ENCODE measurements at regions not wholly inside any gene's neighbourhood (a gene's known extent, or its start where the extent isn't known, plus 50 kb on each side); places are given as distances from the start of the nearest gene placed in this dataset.

GRCh38 chr2:41899189-41899588 lies 148.6 kb upstream of the PKDCC start:
- Histone ChIP-seq H3K27me3 (ENCODE audit: control insufficient read depth, insufficient read depth, low read length) (peaks cover 4% of the 10 kb centered on the region), H4K20me1 (ENCODE audit: control insufficient read depth, extremely low read depth, insufficient read depth, low read length) (no peaks in the 10 kb centered on the region), H2AFZ (ENCODE audit: low read length) (no peak overlapping the region), H3K36me3 (ENCODE audit: control insufficient read depth, insufficient read depth, low read length) (no peaks in the 10 kb centered on the region), H3K79me2 (ENCODE audit: control insufficient read depth, insufficient read depth, low read length) (no peaks in the 10 kb centered on the region), H3K4me1 (ENCODE audit: control insufficient read depth, extremely low read depth, insufficient read depth, low read length) (no peaks in the 10 kb centered on the region), H3K9ac (ENCODE audit: insufficient read depth, low read length) (no peak overlapping the region), H3K4me3 (replicated peaks in 1 of 4; ENCODE audit: control extremely low read depth in 1 of 4, insufficient read depth in 1 of 4, low read depth in 3 of 4, low read length in 4 of 4) (no peak overlapping the region), H3K4me2 (ENCODE audit: extremely low read depth, insufficient read depth, low read length) (no peak overlapping the region), H3K27ac (ENCODE audit: insufficient read depth, low read length) (no peak overlapping the region), H3K9me3 (ENCODE audit: control insufficient read depth, insufficient read depth, low read depth, low read length) (no peaks in the 10 kb centered on the region)
- no peak for TF ChIP-seq EZH2 (IDR thresholded peaks at IDR 0.05; ENCODE audit: low read length, missing control alignments)
- TF ChIP-seq, protein P1, sequence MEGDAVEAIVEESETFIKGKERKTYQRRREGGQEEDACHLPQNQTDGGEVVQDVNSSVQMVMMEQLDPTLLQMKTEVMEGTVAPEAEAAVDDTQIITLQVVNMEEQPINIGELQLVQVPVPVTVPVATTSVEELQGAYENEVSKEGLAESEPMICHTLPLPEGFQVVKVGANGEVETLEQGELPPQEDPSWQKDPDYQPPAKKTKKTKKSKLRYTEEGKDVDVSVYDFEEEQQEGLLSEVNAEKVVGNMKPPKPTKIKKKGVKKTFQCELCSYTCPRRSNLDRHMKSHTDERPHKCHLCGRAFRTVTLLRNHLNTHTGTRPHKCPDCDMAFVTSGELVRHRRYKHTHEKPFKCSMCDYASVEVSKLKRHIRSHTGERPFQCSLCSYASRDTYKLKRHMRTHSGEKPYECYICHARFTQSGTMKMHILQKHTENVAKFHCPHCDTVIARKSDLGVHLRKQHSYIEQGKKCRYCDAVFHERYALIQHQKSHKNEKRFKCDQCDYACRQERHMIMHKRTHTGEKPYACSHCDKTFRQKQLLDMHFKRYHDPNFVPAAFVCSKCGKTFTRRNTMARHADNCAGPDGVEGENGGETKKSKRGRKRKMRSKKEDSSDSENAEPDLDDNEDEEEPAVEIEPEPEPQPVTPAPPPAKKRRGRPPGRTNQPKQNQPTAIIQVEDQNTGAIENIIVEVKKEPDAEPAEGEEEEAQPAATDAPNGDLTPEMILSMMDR (conservative IDR thresholded peaks at IDR 0.05 in 1 of 2, IDR thresholded peaks at IDR 0.05 in 1 of 2; ENCODE audit: low read depth in 1 of 2, low read length in 2 of 2): no peak
- no peak for DNase-seq (ENCODE audit: low read depth in 2 of 2)

DNA sequence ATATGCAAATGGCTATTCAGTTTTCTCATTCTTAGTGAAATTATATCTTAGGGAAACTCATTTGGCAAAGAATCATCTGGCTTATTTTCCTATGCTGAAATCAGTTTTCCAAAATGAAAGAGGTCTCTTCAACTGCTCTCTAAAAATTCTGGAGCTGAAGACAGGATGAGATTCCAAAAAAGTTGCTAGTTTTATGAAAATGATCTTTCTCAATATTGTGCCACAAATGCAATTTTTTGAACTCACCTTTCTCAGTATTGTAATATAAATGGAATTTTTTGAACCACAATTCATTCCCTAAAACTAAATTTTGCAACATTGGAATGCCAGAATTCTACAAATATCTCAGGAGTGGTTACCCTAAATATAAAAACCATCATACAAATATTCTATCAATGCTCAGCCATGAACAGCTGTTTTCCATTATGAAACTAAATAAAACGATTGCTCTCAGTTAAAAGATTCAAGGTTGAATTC lies 147.7 kb upstream of the PKDCC start:
- Histone ChIP-seq H3K9me3 (ENCODE audit: control insufficient read depth, insufficient read depth, low read depth, low read length) (no peaks in the 10 kb centered on the region), H3K36me3 (ENCODE audit: control insufficient read depth, insufficient read depth, low read length) (no peaks in the 10 kb centered on the region), H4K20me1 (ENCODE audit: control insufficient read depth, extremely low read depth, insufficient read depth, low read length) (no peaks in the 10 kb centered on the region), H3K4me3 (replicated peaks in 1 of 4; ENCODE audit: control extremely low read depth in 1 of 4, insufficient read depth in 1 of 4, low read depth in 3 of 4, low read length in 4 of 4) (no peak overlapping the region), H3K79me2 (ENCODE audit: control insufficient read depth, insufficient read depth, low read length) (no peaks in the 10 kb centered on the region), H3K4me1 (ENCODE audit: control insufficient read depth, extremely low read depth, insufficient read depth, low read length) (no peaks in the 10 kb centered on the region), H3K27me3 (ENCODE audit: control insufficient read depth, insufficient read depth, low read length) (peaks cover 4% of the 10 kb centered on the region), H3K9ac (ENCODE audit: insufficient read depth, low read length) (no peak overlapping the region), H2AFZ (ENCODE audit: low read length) (no peak overlapping the region), H3K27ac (ENCODE audit: insufficient read depth, low read length) (no peak overlapping the region), H3K4me2 (ENCODE audit: extremely low read depth, insufficient read depth, low read length) (no peak overlapping the region)
- no peak for DNase-seq (ENCODE audit: low read depth in 2 of 2)
- TF ChIP-seq, protein P1 (conservative IDR thresholded peaks at IDR 0.05 in 1 of 2, IDR thresholded peaks at IDR 0.05 in 1 of 2; ENCODE audit: low read depth in 1 of 2, low read length in 2 of 2): no peak
- no peak for TF ChIP-seq EZH2 (IDR thresholded peaks at IDR 0.05; ENCODE audit: low read length, missing control alignments)

DNA sequence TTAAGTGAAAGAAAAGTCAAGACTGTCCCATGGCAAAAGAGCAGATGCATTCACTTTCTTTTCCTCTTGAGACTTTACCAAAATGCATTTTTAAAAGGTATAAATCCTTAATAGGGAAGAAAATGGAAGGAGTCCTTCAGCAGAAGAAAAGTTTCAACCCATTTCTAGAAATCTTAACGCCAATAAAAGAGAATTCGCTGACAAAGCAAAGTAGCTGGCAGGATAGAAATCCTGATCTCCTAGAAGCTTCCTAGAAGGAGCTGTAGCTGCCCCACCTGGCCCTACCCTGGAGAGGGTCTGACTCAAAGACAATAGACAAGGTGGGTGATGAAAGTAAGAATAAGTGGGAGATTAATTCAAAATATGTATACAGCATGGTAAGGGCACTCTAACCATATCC lies 144.9 kb upstream of the PKDCC start:
- Histone ChIP-seq H3K4me3 (replicated peaks in 1 of 4; ENCODE audit: control extremely low read depth in 1 of 4, insufficient read depth in 1 of 4, low read depth in 3 of 4, low read length in 4 of 4) (no peak overlapping the region), H3K4me1 (ENCODE audit: control insufficient read depth, extremely low read depth, insufficient read depth, low read length) (no peaks in the 10 kb centered on the region), H3K27me3 (ENCODE audit: control insufficient read depth, insufficient read depth, low read length) (no peaks in the 10 kb centered on the region), H2AFZ (ENCODE audit: low read length) (no peak overlapping the region), H3K36me3 (ENCODE audit: control insufficient read depth, insufficient read depth, low read length) (no peaks in the 10 kb centered on the region), H4K20me1 (ENCODE audit: control insufficient read depth, extremely low read depth, insufficient read depth, low read length) (no peaks in the 10 kb centered on the region), H3K4me2 (ENCODE audit: extremely low read depth, insufficient read depth, low read length) (no peak overlapping the region), H3K9me3 (ENCODE audit: control insufficient read depth, insufficient read depth, low read depth, low read length) (no peaks in the 10 kb centered on the region), H3K79me2 (ENCODE audit: control insufficient read depth, insufficient read depth, low read length) (no peaks in the 10 kb centered on the region), H3K27ac (ENCODE audit: insufficient read depth, low read length) (no peak overlapping the region), H3K9ac (ENCODE audit: insufficient read depth, low read length) (no peak overlapping the region)
- DNase-seq (ENCODE audit: low read depth in 2 of 2): no peak
- no peak for TF ChIP-seq EZH2 (IDR thresholded peaks at IDR 0.05; ENCODE audit: low read length, missing control alignments)
- TF ChIP-seq, protein P1 (conservative IDR thresholded peaks at IDR 0.05 in 1 of 2, IDR thresholded peaks at IDR 0.05 in 1 of 2; ENCODE audit: low read depth in 1 of 2, low read length in 2 of 2): no peak

All from fibroblast of lung (primary cell).